CD4-positive, alpha-beta memory T cell (primary cell): ENCODE measurements at regions not wholly inside any gene's neighbourhood (a gene's known extent, or its start where the extent isn't known, plus 50 kb on each side); places are given as distances from the start of the nearest gene placed in this dataset.

ENCODE experiments used
- CTCF ChIA-PET: fragments of 350-600 bp; sonication (Branson Sonifier 250); formaldehyde crosslinking; loops from one replicate; lab custom pipeline; 2021; ENCODE audit warnings: inconsistent platforms; ENCODE audit not compliant: partially characterized antibody; lab: Charles Lee
- POLR2A ChIA-PET: fragments of 350-600 bp; sonication (Branson Sonifier 250); formaldehyde crosslinking; loops from one replicate; lab custom pipeline; 2021; ENCODE audit not compliant: partially characterized antibody; lab: Charles Lee
- DNase-seq, 5 donors: peaks; one replicate each; pipeline versions ENCODE4 v3.0.0 to v3.0.0-alpha.2; 2020 to 2022; ENCODE audit warnings: mixed read lengths in 1 of 5
- H3K27ac ChIP-seq: one replicate; pipeline ENCODE4 v1.7.0; 2013; ENCODE audit warnings: low read depth, low read length
- H3K27me3 ChIP-seq: 2 replicates; pipeline ENCODE4 v1.7.0; 2013; ENCODE audit warnings: mild to moderate bottlenecking, low read length, moderate library complexity; ENCODE audit not compliant: insufficient read depth
- H3K36me3 ChIP-seq: 2 replicates; pipeline ENCODE4 v1.7.0; 2013; ENCODE audit warnings: mild to moderate bottlenecking, low read length, moderate library complexity; ENCODE audit not compliant: insufficient read depth
- H3K4me1 ChIP-seq: 2 replicates; pipeline ENCODE4 v1.7.0; 2013; ENCODE audit warnings: mild to moderate bottlenecking, low read length, moderate library complexity; ENCODE audit not compliant: insufficient read depth
- H3K4me3 ChIP-seq, 2 donors: one replicate each; pipeline ENCODE4 v1.7.0; 2013; ENCODE audit warnings: low read length in 2 of 2, mild to moderate bottlenecking in 1 of 2
- H3K9me3 ChIP-seq, 2 donors: one replicate each; pipeline ENCODE4 v1.7.0; 2013; ENCODE audit warnings: low read length in 2 of 2, control low read depth in 1 of 2; ENCODE audit not compliant: control insufficient read depth in 1 of 2
- H3K27ac Mint-ChIP-seq, 7 donors: one replicate each; pipeline ENCODE4 v1.8.0; 2020 to 2021; ENCODE audit warnings: mixed read lengths in 7 of 7, mild to moderate bottlenecking in 6 of 7, inconsistent platforms in 3 of 7, moderate library complexity in 3 of 7
- H3K27me3 Mint-ChIP-seq, 2 donors: one replicate each; pipeline ENCODE4 v1.8.0; 2020 to 2021; ENCODE audit warnings: mixed read lengths in 2 of 2
- H3K36me3 Mint-ChIP-seq, 2 donors: one replicate each; pipeline ENCODE4 v1.8.0; 2020 to 2021; ENCODE audit warnings: mixed read lengths in 2 of 2, inconsistent platforms in 1 of 2, mild to moderate bottlenecking in 1 of 2
- H3K4me1 Mint-ChIP-seq, 4 donors: one replicate each; pipeline ENCODE4 v1.8.0; 2020 to 2021; ENCODE audit warnings: mixed read lengths in 4 of 4, mild to moderate bottlenecking in 1 of 4
- H3K4me3 Mint-ChIP-seq, 8 donors: one replicate each; pipeline ENCODE4 v1.8.0; 2020 to 2021; ENCODE audit warnings: mixed read lengths in 8 of 8, mild to moderate bottlenecking in 7 of 8, moderate library complexity in 6 of 8, inconsistent platforms in 3 of 8
- H3K9me3 Mint-ChIP-seq, 8 donors: one replicate each; pipeline ENCODE4 v1.8.0; 2020 to 2021; ENCODE audit warnings: mixed read lengths in 8 of 8, mild to moderate bottlenecking in 5 of 8, inconsistent platforms in 3 of 8, moderate library complexity in 1 of 8
- intact Hi-C: fragments of 100-400 bp; cut with micrococcal nuclease; formaldehyde crosslinking; loops from one replicate; pipeline ENCODE4 v1.15.1; 2023

DNA sequence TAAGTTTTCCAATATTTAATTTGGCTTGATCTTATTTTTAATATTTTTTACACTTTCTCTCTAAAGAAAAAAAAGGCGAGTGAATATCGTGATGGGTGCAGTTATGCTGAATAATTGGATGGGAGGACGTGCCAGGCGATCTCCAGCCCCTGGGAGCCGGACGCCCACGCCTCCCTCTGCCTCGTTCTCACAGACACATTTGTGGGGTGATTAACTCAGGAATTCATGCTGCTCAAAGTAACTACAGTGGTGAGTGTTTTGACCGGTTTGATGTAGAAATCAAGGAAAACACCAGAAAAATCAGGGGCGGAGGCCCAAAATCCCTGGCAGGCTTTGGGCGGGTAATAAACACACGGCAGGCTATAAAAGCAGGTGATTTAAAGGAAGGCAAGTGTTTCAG lies 736.8 kb upstream of the SALL3 start:
- Mint-ChIP-seq H3K36me3 (no peaks in the 10 kb centered on the region), H3K4me1 (peaks cover 0 to 5% (median 4%) of the 10 kb centered on the region in 4 donors), H3K9me3 (peaks cover 0 to 10% (median 4%) of the 10 kb centered on the region in 8 donors)

DNA sequence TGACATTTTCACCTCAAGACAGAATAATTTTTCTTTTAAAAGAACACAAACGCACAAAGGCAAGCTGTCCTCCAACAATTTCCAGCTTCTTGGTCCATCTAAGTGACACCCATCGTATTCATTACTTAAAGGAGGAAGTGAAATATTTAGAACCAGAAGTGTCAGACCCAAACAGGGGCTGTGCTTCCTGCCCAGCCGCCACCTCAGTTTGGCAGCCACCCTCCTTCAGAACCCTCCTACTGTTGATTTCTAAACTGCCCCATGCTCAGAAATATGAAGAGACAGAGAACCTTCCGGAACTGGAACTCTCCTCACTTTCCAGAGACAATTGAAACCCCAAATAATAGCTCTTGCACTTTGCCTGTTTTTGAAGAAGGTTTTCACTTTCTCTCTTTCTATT lies 734.8 kb upstream of the SALL3 start:
- Mint-ChIP-seq H3K36me3 (no peaks in the 10 kb centered on the region), H3K9me3 (peaks cover 0 to 7% (median 0%) of the 10 kb centered on the region in 8 donors), H3K27me3 (no peaks in the 10 kb centered on the region), H3K27ac (no peak overlapping the region), H3K4me3 (no peak overlapping the region), H3K4me1 (no peaks in the 10 kb centered on the region)
- Histone ChIP-seq H3K27ac (no peak overlapping the region), H3K36me3 (no peaks in the 10 kb centered on the region), H3K4me3 (no peak overlapping the region), H3K4me1 (no peaks in the 10 kb centered on the region), H3K9me3 (no peaks in the 10 kb centered on the region), H3K27me3 (no peaks in the 10 kb centered on the region)
- intact Hi-C loops, result no loop called here
- no peak for DNase-seq
- CTCF ChIA-PET, result no interaction called here
- POLR2A ChIA-PET, result no interaction called here

More for the DNA sequence above, 736.8 kb upstream of the SALL3 start:
- Mint-ChIP-seq H3K4me3 (no peak overlapping the region), H3K27ac (no peak overlapping the region), H3K27me3 (no peaks in the 10 kb centered on the region)
- no peaks in the 10 kb centered on the region for H3K27me3 ChIP-seq
- H3K36me3 ChIP-seq, result no peaks in the 10 kb centered on the region
- CTCF ChIA-PET, result no interaction called here
- intact Hi-C loops, result no loop called here
- POLR2A ChIA-PET, result no interaction called here
- no peaks in the 10 kb centered on the region for H3K9me3 ChIP-seq
- no peak for DNase-seq
- H3K4me1 ChIP-seq, result no peaks in the 10 kb centered on the region
- no peak overlapping the region for H3K4me3 ChIP-seq
- H3K27ac ChIP-seq, result no peak overlapping the region

DNA sequence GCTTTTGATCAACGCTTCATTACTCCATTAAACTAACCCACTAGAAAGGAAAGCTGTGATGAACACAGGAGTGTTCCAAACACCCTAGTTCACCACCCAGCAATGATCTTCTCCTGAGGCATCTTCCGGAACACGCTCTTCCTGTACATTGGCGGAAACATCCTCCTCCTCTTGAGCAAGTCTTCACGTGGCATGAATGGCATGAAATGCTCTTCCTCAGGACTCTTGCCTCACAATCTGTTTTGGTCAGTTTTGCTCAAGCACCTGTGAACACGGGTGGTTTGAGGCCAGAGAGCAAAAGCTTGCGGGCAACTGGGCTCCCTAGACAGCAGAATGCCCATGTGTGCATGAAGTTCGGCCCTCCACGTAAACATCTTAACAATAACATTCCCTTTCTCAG lies 734.2 kb upstream of the SALL3 start:
- no peak for DNase-seq
- no peaks in the 10 kb centered on the region for H3K4me1 Mint-ChIP-seq
- Histone ChIP-seq H3K36me3 (no peaks in the 10 kb centered on the region), H3K27ac (no peak overlapping the region), H3K9me3 (no peaks in the 10 kb centered on the region), H3K27me3 (no peaks in the 10 kb centered on the region), H3K4me3 (no peak overlapping the region), H3K4me1 (no peaks in the 10 kb centered on the region)
- ChIA-PET CTCF (no interaction called here), POLR2A (no interaction called here)
- H3K9me3 Mint-ChIP-seq, result peaks cover 0 to 7% (median 0%) of the 10 kb centered on the region in 8 donors
- H3K4me3 Mint-ChIP-seq, result no peak overlapping the region
- intact Hi-C loops, result no loop called here
- H3K27ac Mint-ChIP-seq, result no peak overlapping the region
- H3K36me3 Mint-ChIP-seq, result no peaks in the 10 kb centered on the region
- no peaks in the 10 kb centered on the region for H3K27me3 Mint-ChIP-seq

DNA sequence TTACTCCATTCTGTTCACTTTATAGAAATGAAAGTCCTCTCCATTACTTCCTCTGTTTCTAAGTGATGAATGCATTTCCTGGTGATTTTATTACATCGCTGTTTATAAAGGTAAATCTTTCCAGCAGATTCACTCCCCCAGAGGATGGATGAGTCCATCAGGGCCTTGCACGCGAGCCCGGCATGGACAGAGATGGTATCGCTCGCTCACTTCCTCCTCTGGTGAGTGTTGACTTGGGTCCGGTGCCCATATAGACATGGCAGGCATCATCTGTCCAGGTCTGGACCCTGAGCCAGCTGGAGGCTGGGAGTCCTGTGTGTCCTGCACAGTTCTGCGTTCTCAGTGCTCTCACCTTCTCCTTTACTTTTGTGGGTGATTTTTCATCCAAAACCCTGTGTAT lies 733.6 kb upstream of the SALL3 start:
- Mint-ChIP-seq H3K9me3 (peaks cover 0 to 7% (median 0%) of the 10 kb centered on the region in 8 donors), H3K4me3 (no peak overlapping the region), H3K27me3 (no peaks in the 10 kb centered on the region), H3K4me1 (no peaks in the 10 kb centered on the region), H3K36me3 (no peaks in the 10 kb centered on the region), H3K27ac (no peak overlapping the region)
- ChIA-PET CTCF (no interaction called here), POLR2A (no interaction called here)
- H3K27me3 ChIP-seq, result no peaks in the 10 kb centered on the region
- no peak overlapping the region for H3K27ac ChIP-seq
- no peak overlapping the region for H3K4me3 ChIP-seq
- intact Hi-C loops, result no loop called here
- H3K4me1 ChIP-seq, result no peaks in the 10 kb centered on the region
- H3K9me3 ChIP-seq, result no peaks in the 10 kb centered on the region
- H3K36me3 ChIP-seq, result no peaks in the 10 kb centered on the region
- DNase-seq, result no peak

DNA sequence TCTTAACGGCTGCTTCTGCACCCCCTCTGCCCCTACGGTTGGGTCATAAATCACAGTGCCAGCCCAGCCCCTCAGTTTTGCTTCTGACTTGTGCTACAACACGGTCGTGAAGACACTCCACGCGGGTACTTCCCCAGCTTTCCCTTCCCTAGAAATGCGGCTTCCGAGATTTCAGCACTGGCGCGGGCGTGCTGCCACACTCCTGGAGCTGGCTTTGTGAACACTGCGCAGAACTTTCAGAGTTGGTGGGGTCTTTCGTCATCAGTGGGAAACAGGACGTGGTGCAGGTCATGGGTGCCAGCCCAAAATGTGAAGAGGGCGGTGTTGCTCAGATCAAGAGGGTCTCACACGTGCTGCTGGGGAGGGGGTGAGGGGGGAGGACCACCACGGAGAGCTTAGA lies 733.0 kb upstream of the SALL3 start:
- H3K4me1 Mint-ChIP-seq, result no peaks in the 10 kb centered on the region
- intact Hi-C loops, result no loop called here
- DNase-seq, result no peak
- CTCF ChIA-PET, result no interaction called here
- no peak overlapping the region for H3K27ac Mint-ChIP-seq
- peaks cover 0 to 7% (median 0%) of the 10 kb centered on the region in 8 donors for H3K9me3 Mint-ChIP-seq
- H3K4me3 ChIP-seq, result no peak overlapping the region
- no peaks in the 10 kb centered on the region for H3K27me3 Mint-ChIP-seq
- no peak overlapping the region for H3K4me3 Mint-ChIP-seq
- H3K36me3 ChIP-seq, result no peaks in the 10 kb centered on the region
- H3K27ac ChIP-seq, result no peak overlapping the region
- POLR2A ChIA-PET, result no interaction called here
- H3K36me3 Mint-ChIP-seq, result no peaks in the 10 kb centered on the region
- H3K9me3 ChIP-seq, result no peaks in the 10 kb centered on the region
- H3K27me3 ChIP-seq, result no peaks in the 10 kb centered on the region
- H3K4me1 ChIP-seq, result no peaks in the 10 kb centered on the region

DNA sequence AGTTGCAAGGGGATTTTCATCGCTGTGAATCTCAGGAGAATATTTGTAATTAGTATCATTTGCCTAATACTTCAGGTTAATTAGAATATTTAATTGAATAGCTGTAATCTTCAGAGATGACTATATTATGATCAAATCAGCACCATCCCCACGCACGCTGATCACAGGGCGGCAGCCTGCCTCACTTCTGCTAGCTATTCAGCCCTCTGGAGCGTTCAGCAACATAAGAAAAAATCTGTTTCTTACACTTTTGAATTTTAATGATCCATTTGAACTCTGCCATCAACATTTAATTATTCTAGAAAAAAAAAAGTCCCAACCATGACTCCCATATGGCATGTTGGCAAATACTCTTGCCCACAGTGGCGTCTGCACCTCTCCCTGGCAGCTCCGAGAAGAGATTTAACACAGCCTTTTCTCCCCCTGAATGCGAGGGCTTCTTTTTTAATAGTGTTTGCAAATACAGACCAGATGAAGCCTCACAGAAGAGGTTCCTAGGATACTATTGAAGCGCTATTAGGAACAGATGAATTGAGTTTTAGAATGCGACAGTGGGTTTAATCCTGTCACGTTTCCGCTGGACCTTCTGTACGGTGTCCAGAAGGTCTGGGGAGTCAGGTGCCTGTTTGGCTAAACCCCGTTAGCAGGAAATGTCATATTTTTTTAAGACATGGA lies 731.9 kb upstream of the SALL3 start:
- ChIA-PET CTCF (no interaction called here), POLR2A (no interaction called here)
- H3K4me1 ChIP-seq, result no peaks in the 10 kb centered on the region
- no peak overlapping the region for H3K27ac ChIP-seq
- intact Hi-C loops, result no loop called here
- no peaks in the 10 kb centered on the region for H3K9me3 ChIP-seq
- no peak overlapping the region for H3K4me3 ChIP-seq
- no peaks in the 10 kb centered on the region for H3K27me3 Mint-ChIP-seq
- DNase-seq, result no peak
- no peaks in the 10 kb centered on the region for H3K36me3 ChIP-seq
- H3K9me3 Mint-ChIP-seq, result peaks cover 0 to 7% (median 0%) of the 10 kb centered on the region in 8 donors
- no peaks in the 10 kb centered on the region for H3K36me3 Mint-ChIP-seq
- H3K4me1 Mint-ChIP-seq, result no peaks in the 10 kb centered on the region
- no peak overlapping the region for H3K4me3 Mint-ChIP-seq
- H3K27ac Mint-ChIP-seq, result no peak overlapping the region
- H3K27me3 ChIP-seq, result no peaks in the 10 kb centered on the region

DNA sequence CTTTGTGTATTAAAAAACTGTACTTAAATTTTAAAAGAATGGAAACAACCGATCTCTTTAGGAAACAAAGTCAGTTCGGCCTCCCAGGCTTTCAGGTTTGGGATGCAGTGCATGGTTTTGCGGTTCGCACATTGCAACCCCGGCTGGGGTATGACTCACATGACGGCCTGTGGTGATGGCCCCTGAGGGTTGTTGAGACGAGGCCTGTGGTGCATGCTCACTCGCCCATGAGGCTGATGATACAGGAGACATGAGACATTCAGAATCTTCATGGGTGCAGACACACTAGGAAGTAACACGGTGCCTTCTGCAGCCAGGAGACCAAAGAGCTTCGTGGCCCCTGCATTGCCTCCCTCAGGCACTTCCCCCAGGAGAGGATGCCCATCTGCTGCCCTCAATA lies 724.6 kb upstream of the SALL3 start:
- H3K9me3 ChIP-seq, result no peaks in the 10 kb centered on the region
- Mint-ChIP-seq H3K27me3 (no peaks in the 10 kb centered on the region), H3K4me1 (no peaks in the 10 kb centered on the region), H3K36me3 (no peaks in the 10 kb centered on the region), H3K9me3 (peaks cover 0 to 3% (median 0%) of the 10 kb centered on the region in 8 donors), H3K4me3 (no peak overlapping the region), H3K27ac (no peak overlapping the region)
- H3K27ac ChIP-seq, result no peak overlapping the region
- intact Hi-C loops, result no loop called here
- H3K4me3 ChIP-seq, result no peak overlapping the region
- CTCF ChIA-PET, result no interaction called here
- H3K27me3 ChIP-seq, result no peaks in the 10 kb centered on the region
- H3K4me1 ChIP-seq, result no peaks in the 10 kb centered on the region
- DNase-seq, result no peak
- H3K36me3 ChIP-seq, result no peaks in the 10 kb centered on the region
- POLR2A ChIA-PET, result no interaction called here
